ENCODE measurements at regions not wholly inside any gene's neighbourhood (a gene's known extent, or its start where the extent isn't known, plus 50 kb on each side); places are given as distances from the start of the nearest gene placed in this dataset.
"Not testable (repeated sequence)": the region's sequence is repeated elsewhere in the genome, so short reads cannot be mapped to it uniquely, and the experiment has no call there.

DNA sequence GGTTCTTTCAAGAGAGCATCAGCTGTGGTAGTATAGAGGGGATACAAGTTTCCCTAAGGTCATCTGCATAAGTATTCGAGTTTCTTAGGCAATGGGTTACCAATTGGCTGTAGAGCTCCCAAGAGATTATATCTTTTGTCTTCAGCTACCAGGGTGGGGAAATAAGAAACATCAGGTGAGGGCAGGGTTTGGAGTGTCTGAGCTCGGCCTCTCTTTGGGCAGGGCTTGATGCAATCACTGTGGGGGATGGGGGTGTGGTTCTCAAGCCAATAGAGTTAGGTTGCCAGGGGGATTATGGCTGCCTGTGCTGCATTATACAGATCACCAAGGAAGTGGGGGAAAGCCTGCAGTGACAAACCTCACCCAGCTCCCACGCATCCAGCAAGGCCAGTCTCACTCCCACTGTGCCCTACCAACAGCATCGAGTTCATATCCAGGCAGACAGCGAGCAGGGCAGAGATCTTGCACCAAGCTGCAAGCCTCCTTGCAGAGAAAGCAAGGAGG, 172.1 kb upstream of the MAGEE2 start:
- Mint-ChIP-seq H3K36me3 (ENCODE audit: low read depth) (no peaks in the 10 kb centered on the region), H3K4me3 (no peak overlapping the region), H3K27me3 (ENCODE audit: low read depth) (no peaks in the 10 kb centered on the region), H3K27ac (no peak overlapping the region), H3K9me3 (peaks cover 30% of the 10 kb centered on the region), H3K4me1 (no peaks in the 10 kb centered on the region)
- TF ChIP-seq, protein P1, sequence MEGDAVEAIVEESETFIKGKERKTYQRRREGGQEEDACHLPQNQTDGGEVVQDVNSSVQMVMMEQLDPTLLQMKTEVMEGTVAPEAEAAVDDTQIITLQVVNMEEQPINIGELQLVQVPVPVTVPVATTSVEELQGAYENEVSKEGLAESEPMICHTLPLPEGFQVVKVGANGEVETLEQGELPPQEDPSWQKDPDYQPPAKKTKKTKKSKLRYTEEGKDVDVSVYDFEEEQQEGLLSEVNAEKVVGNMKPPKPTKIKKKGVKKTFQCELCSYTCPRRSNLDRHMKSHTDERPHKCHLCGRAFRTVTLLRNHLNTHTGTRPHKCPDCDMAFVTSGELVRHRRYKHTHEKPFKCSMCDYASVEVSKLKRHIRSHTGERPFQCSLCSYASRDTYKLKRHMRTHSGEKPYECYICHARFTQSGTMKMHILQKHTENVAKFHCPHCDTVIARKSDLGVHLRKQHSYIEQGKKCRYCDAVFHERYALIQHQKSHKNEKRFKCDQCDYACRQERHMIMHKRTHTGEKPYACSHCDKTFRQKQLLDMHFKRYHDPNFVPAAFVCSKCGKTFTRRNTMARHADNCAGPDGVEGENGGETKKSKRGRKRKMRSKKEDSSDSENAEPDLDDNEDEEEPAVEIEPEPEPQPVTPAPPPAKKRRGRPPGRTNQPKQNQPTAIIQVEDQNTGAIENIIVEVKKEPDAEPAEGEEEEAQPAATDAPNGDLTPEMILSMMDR (IDR thresholded peaks at IDR 0.05; ENCODE audit: unreplicated experiment in 3 of 3), result no peak

DNA sequence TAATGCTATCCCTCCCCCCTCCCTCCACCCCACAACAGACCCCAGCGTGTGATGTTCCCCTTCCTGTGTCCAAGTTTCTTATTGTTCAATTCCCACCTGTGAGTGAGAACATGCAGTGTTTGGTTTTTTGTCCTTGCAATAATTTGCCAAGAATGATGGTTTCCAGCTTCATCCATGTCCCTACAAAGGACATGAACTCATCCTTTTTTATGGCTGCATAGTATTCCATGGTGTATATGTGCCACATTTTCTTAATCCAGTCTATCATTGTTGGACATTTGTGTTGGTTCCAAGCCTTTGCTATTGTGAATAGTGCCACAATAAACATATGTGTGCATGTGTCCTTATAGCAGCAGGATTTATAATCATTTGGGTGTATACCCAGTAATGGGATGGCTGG, 176.3 kb upstream of the MAGEE2 start:
- H3K4me3 Mint-ChIP-seq; H3K27me3 Mint-ChIP-seq (ENCODE audit: low read depth); H3K4me1 Mint-ChIP-seq; H3K36me3 Mint-ChIP-seq (ENCODE audit: low read depth); H3K27ac Mint-ChIP-seq: not testable (repeated sequence)
- H3K9me3 Mint-ChIP-seq, result peaks cover 25% of the 10 kb centered on the region

DNA sequence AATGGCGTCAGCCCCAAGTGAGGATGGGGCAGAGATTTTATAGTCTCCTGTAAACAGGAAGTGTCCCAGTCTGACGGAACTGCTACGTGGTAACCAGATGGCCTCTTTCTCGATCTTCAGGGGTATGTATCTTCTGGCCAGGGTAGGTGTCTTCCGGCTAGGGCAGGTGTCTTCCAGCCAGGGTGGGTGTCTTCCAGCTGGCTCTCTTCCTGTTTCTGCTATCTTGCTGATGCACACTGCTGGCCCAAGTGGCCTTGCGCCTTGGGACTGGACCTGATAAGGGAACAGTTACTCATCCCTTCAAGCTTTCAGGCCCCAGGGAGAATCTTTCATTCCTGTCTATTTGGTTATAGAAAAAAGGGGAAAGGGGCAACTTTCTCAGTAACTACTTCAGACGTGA, 178.7 kb upstream of the MAGEE2 start:
- H3K27me3 Mint-ChIP-seq (ENCODE audit: low read depth), result no peaks in the 10 kb centered on the region
- no peak overlapping the region for H3K4me3 Mint-ChIP-seq
- no peaks in the 10 kb centered on the region for H3K36me3 Mint-ChIP-seq (ENCODE audit: low read depth)
- H3K27ac Mint-ChIP-seq, result no peak overlapping the region
- TF ChIP-seq, protein P1 (IDR thresholded peaks at IDR 0.05; ENCODE audit: unreplicated experiment in 3 of 3), result no peak
- H3K9me3 Mint-ChIP-seq, result peaks cover 18% of the 10 kb centered on the region
- no peaks in the 10 kb centered on the region for H3K4me1 Mint-ChIP-seq

DNA sequence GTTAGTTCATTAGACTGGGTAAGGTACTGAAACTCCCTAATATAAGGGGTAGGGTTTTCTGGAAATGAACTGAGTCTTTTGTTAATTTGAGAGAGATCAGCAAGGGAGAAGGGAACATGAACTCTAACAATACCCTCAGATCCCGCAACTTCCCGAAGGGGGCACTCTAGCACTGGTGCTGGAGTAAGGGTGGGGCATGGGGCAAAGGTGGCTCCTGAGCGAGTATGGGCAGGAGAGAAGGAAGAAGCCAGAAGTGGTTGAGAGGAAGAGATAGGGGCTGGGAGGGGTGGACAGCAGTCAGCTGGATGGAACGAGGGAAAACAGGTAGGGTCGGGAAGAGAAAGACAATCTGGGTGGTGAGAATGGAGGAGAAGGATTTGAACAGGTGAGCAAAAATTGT, 183.2 kb upstream of the MAGEE2 start:
- Mint-ChIP-seq H3K9me3 (peaks cover 13% of the 10 kb centered on the region), H3K4me1 (no peaks in the 10 kb centered on the region), H3K27ac (no peak overlapping the region), H3K27me3 (ENCODE audit: low read depth) (no peaks in the 10 kb centered on the region), H3K36me3 (ENCODE audit: low read depth) (no peaks in the 10 kb centered on the region), H3K4me3 (no peak overlapping the region)
- TF ChIP-seq, protein P1 (IDR thresholded peaks at IDR 0.05; ENCODE audit: unreplicated experiment in 3 of 3), result no peak

DNA sequence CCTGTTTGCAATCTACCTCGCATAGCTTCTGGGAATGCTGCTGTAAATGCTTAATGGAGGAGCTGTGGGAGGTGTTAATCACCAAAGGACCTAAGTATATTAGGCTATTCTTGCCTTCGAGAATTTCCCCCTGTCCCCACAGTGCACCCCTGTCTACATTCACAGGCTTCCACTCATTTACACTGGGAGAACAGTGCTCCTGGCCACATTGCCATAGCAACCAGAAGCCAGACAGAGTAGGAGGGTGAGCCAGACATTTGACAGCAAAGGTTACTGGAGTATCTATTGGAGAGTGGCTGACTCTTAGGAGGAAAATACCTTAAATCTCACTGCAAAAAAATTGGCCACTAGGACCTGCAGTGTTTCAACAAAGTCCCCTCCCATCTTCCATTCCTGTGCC, 185.9 kb upstream of the PBDC1 start:
- H3K9me3 Mint-ChIP-seq, result peaks cover 15% of the 10 kb centered on the region
- TF ChIP-seq, protein P1 (IDR thresholded peaks at IDR 0.05; ENCODE audit: unreplicated experiment in 3 of 3), result no peak
- H3K27ac Mint-ChIP-seq, result no peak overlapping the region
- no peaks in the 10 kb centered on the region for H3K36me3 Mint-ChIP-seq (ENCODE audit: low read depth)
- no peak overlapping the region for H3K4me3 Mint-ChIP-seq
- H3K4me1 Mint-ChIP-seq, result no peaks in the 10 kb centered on the region
- H3K27me3 Mint-ChIP-seq (ENCODE audit: low read depth), result no peaks in the 10 kb centered on the region

DNA sequence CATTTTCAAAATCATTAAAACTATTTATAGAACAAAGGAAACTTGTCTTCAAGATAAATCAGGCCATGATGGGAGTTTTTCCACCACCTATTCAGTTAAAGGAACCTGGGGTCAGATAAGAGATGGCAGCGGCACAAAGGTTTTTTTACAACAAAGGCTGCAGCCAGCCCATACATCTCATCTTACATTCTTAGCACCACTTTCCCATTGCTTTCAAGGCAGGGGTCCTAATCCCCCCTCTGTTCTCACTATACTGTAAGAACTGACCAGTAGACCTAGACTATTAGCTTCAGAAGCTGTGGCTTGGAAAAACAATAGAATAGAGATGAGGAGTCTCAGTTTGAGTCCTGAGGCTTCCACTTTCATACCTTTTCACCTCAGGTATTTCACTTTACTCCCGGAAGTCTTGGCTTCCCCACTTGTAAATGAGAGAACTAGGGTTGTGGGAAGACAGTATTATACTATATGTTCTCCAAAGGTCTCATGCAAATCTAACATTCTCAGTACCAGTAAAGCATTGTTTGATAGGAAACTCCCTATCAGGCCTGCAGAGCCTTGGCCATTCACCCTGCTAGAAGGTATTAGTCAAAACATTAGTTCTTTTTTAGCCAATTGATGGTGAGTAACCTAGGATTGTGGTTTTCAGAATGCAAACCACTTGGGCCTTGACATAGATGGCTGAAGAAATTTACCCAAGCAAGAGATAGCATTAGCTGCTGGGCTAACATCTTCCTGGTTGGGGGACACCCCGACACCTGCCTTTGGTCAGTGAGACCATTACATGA, 182.9 kb upstream of the PBDC1 start:
- H3K27me3 Mint-ChIP-seq (ENCODE audit: low read depth), result no peaks in the 10 kb centered on the region
- no peaks in the 10 kb centered on the region for H3K4me1 Mint-ChIP-seq
- H3K36me3 Mint-ChIP-seq (ENCODE audit: low read depth), result no peaks in the 10 kb centered on the region
- peaks cover 26% of the 10 kb centered on the region for H3K9me3 Mint-ChIP-seq
- TF ChIP-seq, protein P1 (IDR thresholded peaks at IDR 0.05; ENCODE audit: unreplicated experiment in 3 of 3), result no peak
- H3K27ac Mint-ChIP-seq, result no peak overlapping the region
- H3K4me3 Mint-ChIP-seq, result no peak overlapping the region
